Endothelial cell of umbilical vein (primary cell): ENCODE measurements at regions not wholly inside any gene's neighbourhood (a gene's known extent, or its start where the extent isn't known, plus 50 kb on each side); places are given as distances from the start of the nearest gene placed in this dataset.
A peak's percentile ranks its signal among the peaks of the same experiment; 100 is the strongest.

ENCODE experiments used
- small RNA-seq: library from RNA; depleted of rRNA; stranded (forward); fragments of <200 nt; gene quantifications from one replicate; pipeline ENCODE3, GENCODE V24; 2012; ENCODE audit warnings: low replicate concordance, low read depth; ENCODE audit not compliant: insufficient read depth, insufficient read length

Small RNAs in the stretch of these regions (small RNA-seq; reads per million reads assigned to genes)
- gene RF00003, result 5.9 reads per million, percentile 44 among the genes with 10 or more reads in this experiment
- gene RNVU1-4, result 7.4 reads per million, percentile 51 among the genes with 10 or more reads in this experiment
